Hindlimb muscle (tissue), 1 donor: ENCODE measurements at regions not wholly inside any gene's neighbourhood (a gene's known extent, or its start where the extent isn't known, plus 50 kb on each side); places are given as distances from the start of the nearest gene placed in this dataset.
"Not testable (repeated sequence)": the region's sequence is repeated elsewhere in the genome, so short reads cannot be mapped to it uniquely, and the experiment has no call there.

ENCODE experiments used
- DNase-seq: peaks from one replicate; pipeline ENCODE4 v3.0.0-alpha.2; 2013

- DNase-seq, result no peak
Measured at GRCh38 chr7:46285878-46286277, 364.8 kb upstream of the IGFBP3 start.

GRCh38 chr7:46283852-46284251 lies 362.8 kb upstream of the IGFBP3 start:
- DNase-seq, result peak; percentile 36

- DNase-seq, result no peak
Measured at GRCh38 chr7:46282155-46282554, 361.1 kb upstream of the IGFBP3 start.

GRCh38 chr7:46281071-46281470 lies 360.0 kb upstream of the IGFBP3 start:
- DNase-seq, result no peak

GRCh38 chr7:46279290-46279689 lies 358.2 kb upstream of the IGFBP3 start:
- DNase-seq, result no peak

GRCh38 chr7:46264646-46265045 lies 343.6 kb upstream of the IGFBP3 start:
- no peak for DNase-seq

GRCh38 chr7:46261638-46262037 lies 340.6 kb upstream of the IGFBP3 start:
- not testable (repeated sequence) for DNase-seq

- DNase-seq, result no peak
Measured at GRCh38 chr7:46259947-46260346, 338.9 kb upstream of the IGFBP3 start.

- DNase-seq, result peak; percentile 48
Measured at GRCh38 chr7:46257761-46258448, 336.8 kb upstream of the IGFBP3 start.

GRCh38 chr7:46256870-46257661 lies 336.0 kb upstream of the IGFBP3 start:
- no peak for DNase-seq

GRCh38 chr7:46253520-46253919 lies 332.4 kb upstream of the IGFBP3 start:
- no peak for DNase-seq

- no peak for DNase-seq
Measured at GRCh38 chr7:46247664-46248063, 326.6 kb upstream of the IGFBP3 start.

- no peak for DNase-seq
Measured at GRCh38 chr7:46245586-46246111, 324.6 kb upstream of the IGFBP3 start.

- no peak for DNase-seq
Measured at GRCh38 chr7:46244757-46245156, 323.7 kb upstream of the IGFBP3 start.

- no peak for DNase-seq
Measured at GRCh38 chr7:46243406-46243805, 322.3 kb upstream of the IGFBP3 start.

GRCh38 chr7:46239846-46240245 lies 318.8 kb upstream of the IGFBP3 start:
- no peak for DNase-seq

GRCh38 chr7:46237466-46237865 lies 316.4 kb upstream of the IGFBP3 start:
- DNase-seq, result peak; percentile 55

GRCh38 chr7:46233585-46234329 lies 312.7 kb upstream of the IGFBP3 start:
- DNase-seq, result no peak

- no peak for DNase-seq
Measured at GRCh38 chr7:46230990-46231305, 309.9 kb upstream of the IGFBP3 start.

- no peak for DNase-seq
Measured at GRCh38 chr7:46230298-46230989, 309.4 kb upstream of the IGFBP3 start.

GRCh38 chr7:46229409-46229808 lies 308.3 kb upstream of the IGFBP3 start:
- DNase-seq, result no peak

GRCh38 chr7:46226860-46227259 lies 305.8 kb upstream of the IGFBP3 start:
- DNase-seq, result no peak

GRCh38 chr7:46224363-46224762 lies 303.3 kb upstream of the IGFBP3 start:
- DNase-seq, result peak; percentile 76
